ENCODE measurements at regions not wholly inside any gene's neighbourhood (a gene's known extent, or its start where the extent isn't known, plus 50 kb on each side); places are given as distances from the start of the nearest gene placed in this dataset.

- no peak for DNase-seq
These were observed 587.6 kb downstream of the CDH11 start for GRCh38 chr16:64534180-64534780.

DNA sequence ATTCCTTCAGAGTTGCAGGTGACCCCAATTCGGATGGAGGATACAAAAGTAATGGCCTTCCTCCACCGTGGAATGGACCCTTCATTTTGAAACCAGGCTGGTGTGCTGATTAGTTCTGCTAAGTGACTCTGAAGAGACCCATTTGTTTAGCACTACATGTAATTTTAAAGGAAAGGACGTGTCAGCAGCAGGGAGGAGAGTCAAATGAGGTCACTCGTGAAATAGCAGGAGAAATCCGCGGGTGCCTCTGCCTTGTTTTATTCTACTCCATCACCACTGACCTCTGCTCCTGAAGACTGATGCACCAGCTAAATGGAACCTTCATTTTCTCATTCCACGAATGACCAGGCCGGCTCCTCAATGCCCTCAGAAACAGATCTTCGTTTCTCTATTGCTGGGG, 589.2 kb downstream of the CDH11 start:
- DNase-seq: no peak

DNA sequence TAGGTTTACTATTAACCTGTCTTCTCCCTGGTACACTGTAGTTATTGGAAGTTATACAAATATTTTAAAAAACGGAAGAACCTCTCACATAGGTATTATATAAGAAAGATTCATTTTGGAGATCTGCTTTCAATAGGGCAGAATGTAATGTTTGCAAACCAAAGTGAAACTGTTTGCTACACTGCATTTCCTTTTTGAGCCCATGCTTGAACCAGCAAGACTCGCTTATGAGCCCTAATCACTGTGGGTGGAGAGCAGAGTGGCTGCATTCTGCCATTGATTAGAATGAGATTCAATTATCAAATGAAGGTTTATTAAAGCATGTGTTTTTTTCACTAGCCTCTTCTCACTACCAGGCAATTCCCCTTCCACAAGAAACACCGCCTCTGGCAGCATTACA, 589.7 kb downstream of the CDH11 start:
- no peak for DNase-seq

DNA sequence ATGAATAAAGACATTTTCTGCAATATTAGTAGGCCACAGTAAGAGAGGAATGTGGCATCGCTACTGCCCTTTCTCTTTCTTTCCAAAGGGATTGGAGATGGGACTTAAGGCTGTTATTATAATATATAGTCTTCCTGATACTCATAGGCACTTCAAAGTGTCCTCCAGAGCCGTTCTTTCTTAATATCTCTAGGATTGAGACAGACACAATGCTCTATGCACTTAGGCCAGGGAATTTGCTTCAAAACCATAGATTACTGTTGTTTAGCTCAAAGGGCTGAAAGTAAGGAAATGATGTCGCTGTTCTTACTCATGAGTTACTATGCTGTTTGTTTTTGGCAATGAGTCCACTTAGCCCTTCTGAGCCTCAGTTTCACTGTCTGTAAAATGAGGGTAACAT, 590.5 kb downstream of the CDH11 start:
- DNase-seq: no peak

- no peak for DNase-seq
These were observed 599.3 kb downstream of the CDH11 start for GRCh38 chr16:64522548-64522947.

DNA sequence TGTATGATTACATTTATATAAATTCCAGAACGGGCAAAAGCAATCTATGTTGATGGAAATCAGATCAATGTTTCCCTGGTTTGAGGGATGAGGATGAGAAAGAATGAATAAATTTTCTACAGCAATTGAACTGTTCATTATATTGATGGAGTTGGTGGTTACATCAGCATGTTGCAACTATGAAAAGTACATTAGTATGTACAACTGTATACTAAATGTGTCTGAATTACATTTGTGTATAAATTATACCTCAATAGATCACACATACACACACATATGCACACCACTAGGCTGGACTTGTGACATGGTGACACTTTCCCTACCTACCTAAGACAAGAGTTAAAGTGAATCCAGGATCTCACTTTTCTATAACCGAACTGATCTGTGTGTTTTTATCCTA, 608.0 kb downstream of the CDH11 start:
- DNase-seq: no peak

- no peak for DNase-seq
These were observed 614.4 kb downstream of the CDH11 start for GRCh38 chr16:64507240-64508024.

GRCh38 chr16:64499211-64499610, 622.7 kb downstream of the CDH11 start:
- no peak for DNase-seq

- no peak for DNase-seq
These were observed 623.5 kb downstream of the CDH11 start for GRCh38 chr16:64498363-64498762.

DNA sequence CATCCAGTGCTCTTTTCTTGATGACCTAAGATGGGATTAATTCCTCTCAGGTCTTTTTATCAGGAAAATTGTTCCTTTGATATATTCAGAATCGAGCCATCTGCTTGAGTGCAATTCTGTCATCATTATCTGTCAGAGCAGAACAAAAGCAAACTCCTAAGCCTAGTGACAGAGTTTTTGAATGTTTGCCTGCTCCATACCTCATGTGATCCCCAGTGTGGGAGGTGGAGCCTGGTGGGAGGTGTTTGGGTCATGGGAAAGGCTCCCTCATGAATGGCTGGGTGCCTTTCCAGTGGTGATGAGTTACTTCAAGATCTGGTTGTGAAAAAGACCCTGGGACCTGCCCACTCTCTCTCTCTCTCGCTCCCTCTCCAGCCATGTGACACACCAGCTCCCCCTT, 628.2 kb downstream of the CDH11 start:
- DNase-seq: no peak

DNA sequence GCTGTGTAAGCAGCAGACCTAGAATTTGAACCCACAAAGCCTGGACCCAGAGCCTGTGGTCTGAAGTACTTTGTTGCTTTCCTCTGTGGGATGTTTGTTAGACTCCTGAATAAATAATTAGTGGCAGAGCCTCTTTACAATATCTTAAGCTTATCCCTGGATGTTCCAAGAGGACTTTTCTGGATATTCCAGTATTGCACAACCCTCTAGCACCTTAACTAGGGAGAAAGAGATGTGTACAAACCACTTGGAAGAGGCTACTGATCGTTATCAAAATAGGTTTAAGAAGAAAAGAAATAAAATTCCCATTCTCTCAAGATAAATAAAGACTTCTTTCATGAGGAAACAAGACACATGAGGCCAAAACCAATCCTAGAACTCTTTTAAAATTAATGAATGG, 632.4 kb downstream of the CDH11 start:
- DNase-seq: no peak

DNA sequence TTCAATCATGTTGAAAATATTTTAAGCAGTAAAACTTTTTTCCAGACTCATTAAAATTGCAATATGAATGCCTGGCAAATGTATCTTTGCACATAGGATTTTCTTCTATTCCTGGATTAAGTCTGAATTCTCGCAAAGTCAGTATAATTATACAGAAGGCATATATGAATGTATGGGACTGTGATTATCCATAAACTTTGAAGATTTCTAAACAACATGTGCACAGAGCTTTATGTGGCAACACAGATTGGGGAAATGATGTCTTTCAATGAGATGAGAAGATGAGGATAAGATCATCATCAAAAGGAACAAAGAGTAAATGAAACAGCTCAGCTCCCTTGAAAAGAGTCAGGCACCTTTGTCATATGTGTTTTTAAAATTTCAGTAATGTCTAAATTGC, 635.3 kb downstream of the CDH11 start:
- no peak for DNase-seq

DNA sequence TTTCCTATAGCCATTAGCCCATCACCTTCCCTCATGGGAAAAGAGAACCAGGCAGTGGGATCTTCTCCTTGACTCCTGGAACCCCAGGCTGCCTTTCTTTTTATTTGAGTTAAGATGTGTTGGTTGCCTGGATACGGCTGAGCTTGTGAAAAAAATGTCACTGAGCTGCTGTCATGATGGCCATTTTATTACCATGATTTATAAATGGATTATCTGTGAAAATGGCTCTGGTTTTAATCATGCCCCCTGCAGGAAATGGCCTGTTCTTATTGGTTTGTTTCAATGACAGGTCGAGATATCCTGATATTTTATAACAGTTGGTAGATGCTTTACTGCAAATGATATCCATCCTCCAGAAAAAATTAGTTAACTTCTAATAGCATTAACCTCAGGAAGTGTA, 640.4 kb downstream of the CDH11 start:
- no peak for DNase-seq

DNA sequence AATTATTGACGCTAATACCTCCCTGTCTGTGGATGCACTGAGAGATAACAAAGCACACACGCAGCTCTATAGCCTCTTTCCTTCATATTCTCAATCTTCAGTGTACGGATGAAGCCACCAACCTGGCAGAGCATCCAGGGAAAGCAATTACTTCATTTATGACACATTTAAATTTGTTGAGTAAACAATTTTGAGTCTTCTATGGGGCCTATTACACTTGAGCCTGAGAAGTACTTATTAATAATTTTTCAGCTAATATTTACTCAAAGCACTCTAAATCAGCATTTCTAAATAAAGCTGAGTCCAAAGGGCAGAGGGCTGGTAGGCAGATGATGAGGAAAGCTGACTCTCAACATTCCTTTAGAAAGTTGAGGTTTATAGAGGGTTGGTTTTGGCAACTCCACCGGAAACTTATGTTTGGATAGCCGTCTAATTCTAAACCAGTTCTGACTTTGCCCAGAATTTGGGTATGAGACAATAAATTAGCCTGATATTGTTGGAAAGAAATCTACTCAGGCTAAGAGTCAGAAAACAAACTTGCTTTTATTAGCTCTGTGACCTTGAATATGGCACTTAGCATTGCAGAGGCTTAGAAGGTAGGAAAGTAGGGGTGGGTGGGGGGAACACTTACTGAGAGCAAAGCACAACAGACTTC, 643.5 kb downstream of the CDH11 start:
- no peak for DNase-seq

- no peak for DNase-seq
These were observed 646.1 kb downstream of the CDH11 start for GRCh38 chr16:64475627-64476351.

DNA sequence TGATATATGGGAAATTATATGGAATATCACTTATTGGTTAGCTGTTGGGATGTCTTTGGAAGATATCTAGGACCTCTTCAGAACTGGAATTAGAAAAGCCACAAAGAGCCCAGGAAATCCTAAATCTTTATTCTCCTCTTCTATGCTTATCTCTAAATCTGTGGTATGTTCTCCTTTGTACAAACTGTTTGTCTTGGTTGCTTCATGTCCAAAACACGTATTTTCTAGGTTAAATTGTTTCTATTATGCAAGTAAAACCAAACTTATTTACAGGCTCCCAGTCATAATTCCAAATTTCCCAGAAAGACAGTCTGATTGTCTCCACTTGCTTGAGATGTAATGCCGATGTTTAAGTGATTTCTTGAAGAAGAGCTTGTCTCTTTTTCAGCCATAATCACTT, 650.9 kb downstream of the CDH11 start:
- DNase-seq: no peak

GRCh38 chr16:64469906-64470702, 651.8 kb downstream of the CDH11 start:
- no peak for DNase-seq

DNA sequence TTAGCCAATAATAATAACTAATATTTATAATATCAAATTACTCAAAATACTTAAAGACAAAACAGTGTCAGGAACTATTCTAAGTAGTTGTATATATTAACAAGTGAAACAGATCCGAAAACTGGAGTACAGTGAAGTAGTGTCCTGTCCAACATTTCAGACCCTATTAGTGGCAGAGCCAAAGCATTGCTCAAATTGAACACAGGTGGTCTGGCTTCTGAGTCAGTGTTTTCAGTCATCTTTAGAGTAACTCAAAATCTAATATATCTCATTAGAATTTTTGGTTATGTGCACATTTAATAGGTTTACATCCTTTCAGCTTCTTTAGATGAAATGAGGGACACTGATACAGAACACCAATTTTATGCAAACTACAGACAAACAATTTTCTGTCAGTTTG, 652.5 kb downstream of the CDH11 start:
- no peak for DNase-seq

- no peak for DNase-seq
These were observed 653.3 kb downstream of the CDH11 start for GRCh38 chr16:64468515-64469090.

GRCh38 chr16:64459821-64460220, 662.0 kb downstream of the CDH11 start:
- DNase-seq: no peak

GRCh38 chr16:64459402-64459801, 662.5 kb downstream of the CDH11 start:
- no peak for DNase-seq

- no peak for DNase-seq
These were observed 666.6 kb downstream of the CDH11 start for GRCh38 chr16:64455275-64455674.

All from activated naive CD4-positive, alpha-beta T cell treated with Interleukin-2 at 50 U/mL for 16 hours (primary cell).